ENCODE measurements at regions not wholly inside any gene's neighbourhood (a gene's known extent, or its start where the extent isn't known, plus 50 kb on each side); places are given as distances from the start of the nearest gene placed in this dataset.

GRCh38 chr2:18491577-18491976 is 68.9 kb downstream of the RDH14 start:
- TF ChIP-seq SUZ12 (IDR thresholded peaks at IDR 0.05) (no peak), FOXM1 (IDR thresholded peaks at IDR 0.05; ENCODE audit: borderline replicate concordance) (no peak), FOXK2 (IDR thresholded peaks at IDR 0.05) (no peak), BHLHE40 (IDR thresholded peaks at IDR 0.05; ENCODE audit: borderline replicate concordance) (no peak), SP1 (IDR thresholded peaks at IDR 0.05) (no peak), TARDBP (IDR thresholded peaks at IDR 0.05) (no peak), NFRKB (IDR thresholded peaks at IDR 0.05) (no peak), HDGF (IDR thresholded peaks at IDR 0.05; ENCODE audit: borderline replicate concordance) (no peak), CTBP1 (IDR thresholded peaks at IDR 0.05; ENCODE audit: borderline replicate concordance) (no peak), ARNT (IDR thresholded peaks at IDR 0.05) (no peak), FOXA1 (IDR thresholded peaks at IDR 0.05) (no peak)
- TF ChIP-seq, protein P1, sequence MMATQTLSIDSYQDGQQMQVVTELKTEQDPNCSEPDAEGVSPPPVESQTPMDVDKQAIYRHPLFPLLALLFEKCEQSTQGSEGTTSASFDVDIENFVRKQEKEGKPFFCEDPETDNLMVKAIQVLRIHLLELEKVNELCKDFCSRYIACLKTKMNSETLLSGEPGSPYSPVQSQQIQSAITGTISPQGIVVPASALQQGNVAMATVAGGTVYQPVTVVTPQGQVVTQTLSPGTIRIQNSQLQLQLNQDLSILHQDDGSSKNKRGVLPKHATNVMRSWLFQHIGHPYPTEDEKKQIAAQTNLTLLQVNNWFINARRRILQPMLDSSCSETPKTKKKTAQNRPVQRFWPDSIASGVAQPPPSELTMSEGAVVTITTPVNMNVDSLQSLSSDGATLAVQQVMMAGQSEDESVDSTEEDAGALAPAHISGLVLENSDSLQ (IDR thresholded peaks at IDR 0.05) = no peak
